H1 (cell line): ENCODE measurements at regions not wholly inside any gene's neighbourhood (a gene's known extent, or its start where the extent isn't known, plus 50 kb on each side); places are given as distances from the start of the nearest gene placed in this dataset.

Experiments
- CTCF ChIA-PET: fragments of 300-600 bp; sonication (Branson Sonifier 250); formaldehyde crosslinking; loops from one replicate; lab custom pipeline; 2021; ENCODE audit not compliant: partially characterized antibody; lab: Charles Lee
- POLR2A ChIA-PET: fragments of 300-600 bp; sonication (Branson Sonifier 250); formaldehyde crosslinking; loops from one replicate; lab custom pipeline; 2021; ENCODE audit warnings: inconsistent platforms; ENCODE audit not compliant: partially characterized antibody; lab: Charles Lee
- DNase-seq, 2 experiments: peaks; one replicate each; pipeline versions ENCODE4 v3.0.0 to v3.0.0-alpha.2; 2010 to 2022; ENCODE audit warnings: low spot score in 2 of 2, low read depth in 1 of 2, mixed read lengths in 1 of 2
- FAIRE-seq: peaks from 2 replicates; lab custom pipeline; 2011; peaks lifted over from hg19 to GRCh38; lab: Jason Lieb, UNC
- H2AFZ ChIP-seq: 2 replicates; pipeline ENCODE4 v1.8.1; 2012; ENCODE audit warnings: low read length, inconsistent platforms
- H2AK5ac ChIP-seq: 2 replicates; pipeline ENCODE4 v1.6.1; 2013; ENCODE audit warnings: low read depth, low read length
- H2BK120ac ChIP-seq: replicated peaks from 2 replicates; pipeline ENCODE3; 2013; ENCODE audit warnings: low read depth, low read length, inconsistent platforms
- H2BK12ac ChIP-seq: 2 replicates; pipeline ENCODE4 v1.6.1; 2013; ENCODE audit warnings: low read depth, low read length
- H2BK15ac ChIP-seq: 2 replicates; pipeline ENCODE4 v1.6.1; 2013; ENCODE audit warnings: low read length
- H2BK20ac ChIP-seq: 2 replicates; pipeline ENCODE4 v1.6.1; 2013; ENCODE audit warnings: low read length
- H2BK5ac ChIP-seq: 2 replicates; pipeline ENCODE4 v1.6.1; 2013; ENCODE audit warnings: low read depth, low read length
- H3K14ac ChIP-seq: 2 replicates; pipeline ENCODE4 v1.6.1; 2013; ENCODE audit warnings: inconsistent platforms; ENCODE audit not compliant: insufficient read length
- H3K18ac ChIP-seq: 2 replicates; pipeline ENCODE4 v1.6.1; 2013; ENCODE audit warnings: low read length; ENCODE audit errors: extremely low read depth
- H3K23ac ChIP-seq: 2 replicates; pipeline ENCODE4 v1.6.1; 2013; ENCODE audit warnings: inconsistent platforms; ENCODE audit not compliant: insufficient read length
- H3K23me2 ChIP-seq: 2 replicates; pipeline ENCODE4 v1.6.1; 2013; ENCODE audit warnings: low read depth, low read length
- H3K27ac ChIP-seq: 2 replicates; pipeline ENCODE4 v1.6.1; 2011; ENCODE audit warnings: low read depth, low read length, inconsistent platforms
- H3K27me3 ChIP-seq, 4 experiments: replicated peaks in 1 of 4; 1 replicate in 1 of 4; 2 replicates in 3 of 4; pipeline versions ENCODE4 v1.6.1 to v1.8.1; 2011 to 2013; ENCODE audit warnings: low read length in 3 of 4, mild to moderate bottlenecking in 3 of 4, inconsistent platforms in 2 of 4, mixed read lengths in 2 of 4, moderate library complexity in 1 of 4; ENCODE audit not compliant: control insufficient read depth in 3 of 4, insufficient read depth in 3 of 4; ENCODE audit errors: extremely low read depth in 1 of 4
- H3K36me3 ChIP-seq, 4 experiments: 2 replicates each; pipeline versions ENCODE4 v1.6.1 to v1.8.1; 2011 to 2013; ENCODE audit warnings: mild to moderate bottlenecking in 4 of 4, low read length in 3 of 4, moderate library complexity in 2 of 4, control low read depth in 1 of 4, inconsistent platforms in 1 of 4; ENCODE audit not compliant: insufficient read depth in 4 of 4, control insufficient read depth in 2 of 4
- H3K4ac ChIP-seq: replicated peaks from 2 replicates; pipeline ENCODE3; 2013; ENCODE audit warnings: low read length, low read depth, mixed read lengths, inconsistent platforms; ENCODE audit not compliant: insufficient read length
- H3K4me1 ChIP-seq, 4 experiments: replicated peaks in 1 of 4; 1 replicate in 1 of 4; 2 replicates in 3 of 4; pipeline versions ENCODE4 v1.6.1 to v1.8.1; 2011 to 2013; ENCODE audit warnings: low read length in 3 of 4, inconsistent platforms in 2 of 4, mixed read lengths in 1 of 4; ENCODE audit not compliant: insufficient read depth in 4 of 4, control insufficient read depth in 3 of 4
- H3K4me2 ChIP-seq, 2 experiments: 2 replicates each; pipeline versions ENCODE4 v1.6.1 to v1.8.1; 2011 to 2013; ENCODE audit warnings: low read depth in 2 of 2, low read length in 2 of 2, control low read depth in 1 of 2, inconsistent platforms in 1 of 2, mild to moderate bottlenecking in 1 of 2; ENCODE audit not compliant: insufficient read depth in 1 of 2
- H3K4me3 ChIP-seq, 4 experiments: fragments of 200-600, 300-600 bp in 1 of 4; sonication (generic), shearing (Covaris generic), sonication (Bioruptor Twin) in 1 of 4; 2 replicates each; pipeline versions ENCODE4 v1.5.1 to v1.8.1; 2011 to 2016; ENCODE audit warnings: low read length in 4 of 4, low read depth in 3 of 4, control low read depth in 2 of 4, inconsistent platforms in 2 of 4, mild to moderate bottlenecking in 2 of 4, mixed read lengths in 1 of 4, moderate library complexity in 1 of 4; ENCODE audit not compliant: insufficient read depth in 2 of 4; ENCODE audit errors: extremely low read depth in 1 of 4
- H3K56ac ChIP-seq: replicated peaks from 2 replicates; pipeline ENCODE3; 2013; ENCODE audit warnings: low read depth, mild to moderate bottlenecking, mixed read lengths, low read length, inconsistent platforms; ENCODE audit not compliant: insufficient read length
- H3K79me1 ChIP-seq: 2 replicates; pipeline ENCODE4 v1.6.1; 2013; ENCODE audit warnings: low read depth, low read length, control low read depth
- H3K79me2 ChIP-seq, 2 experiments: 2 replicates each; pipeline versions ENCODE4 v1.6.1 to v1.8.1; 2012 to 2013; ENCODE audit warnings: low read length in 2 of 2, mild to moderate bottlenecking in 2 of 2, inconsistent platforms in 1 of 2; ENCODE audit not compliant: insufficient read depth in 2 of 2, control insufficient read depth in 1 of 2
- H3K9ac ChIP-seq, 4 experiments: replicated peaks in 1 of 4; 1 replicate in 1 of 4; 2 replicates in 3 of 4; pipeline versions ENCODE4 v1.6.1 to v1.8.1; 2011 to 2013; ENCODE audit warnings: low read depth in 3 of 4, low read length in 3 of 4, control low read depth in 2 of 4, mild to moderate bottlenecking in 2 of 4, moderate library complexity in 2 of 4, inconsistent platforms in 1 of 4; ENCODE audit errors: extremely low read depth in 1 of 4
- H3K9me3 ChIP-seq, 2 experiments: 2 replicates each; pipeline versions ENCODE4 v1.6.1 to v1.8.1; 2012 to 2013; ENCODE audit warnings: mild to moderate bottlenecking in 2 of 2, moderate library complexity in 2 of 2, control low read depth in 1 of 2, inconsistent platforms in 1 of 2, low read depth in 1 of 2, low read length in 1 of 2, mixed read lengths in 1 of 2; ENCODE audit not compliant: insufficient read depth in 2 of 2
- H4K20me1 ChIP-seq, 2 experiments: replicated peaks in 1 of 2; 2 replicates each; pipeline versions ENCODE3 to v1.8.1; 2011 to 2013; ENCODE audit warnings: inconsistent platforms in 2 of 2, low read length in 2 of 2, mild to moderate bottlenecking in 1 of 2; ENCODE audit not compliant: insufficient read depth in 2 of 2, control insufficient read depth in 1 of 2
- H4K5ac ChIP-seq: 2 replicates; pipeline ENCODE4 v1.6.1; 2013; ENCODE audit warnings: low read length, low read depth, mixed read lengths, inconsistent platforms; ENCODE audit not compliant: insufficient read length
- H4K8ac ChIP-seq: 2 replicates; pipeline ENCODE4 v1.8.0; 2013; ENCODE audit warnings: mild to moderate bottlenecking, moderate library complexity, low read length, inconsistent platforms; ENCODE audit not compliant: insufficient read depth; ENCODE audit errors: extremely low read depth
- H4K91ac ChIP-seq: replicated peaks from 2 replicates; pipeline ENCODE3; 2013; ENCODE audit warnings: low read length, mixed read lengths, inconsistent platforms; ENCODE audit not compliant: insufficient read length
- CEBPB ChIP-seq: IDR thresholded peaks from 2 replicates; pipeline ENCODE4 v1.6.1; 2012; ENCODE audit warnings: low read depth, low read length
- CHD2 ChIP-seq: IDR thresholded peaks from 2 replicates; pipeline ENCODE4 v1.6.1; 2012; ENCODE audit warnings: low read length, improper control_type of control experiment
- CREB1 ChIP-seq: IDR thresholded peaks from 2 replicates; pipeline ENCODE4 v1.6.1; 2012; ENCODE audit warnings: inconsistent platforms
- E2F6 ChIP-seq: IDR thresholded peaks from 2 replicates; pipeline ENCODE4 v1.6.1; 2012; ENCODE audit warnings: inconsistent platforms
- FOSL1 ChIP-seq: IDR thresholded peaks from 2 replicates; pipeline ENCODE4 v1.6.1; 2011; ENCODE audit warnings: mild to moderate bottlenecking, low read depth, low read length, moderate library complexity; ENCODE audit not compliant: insufficient read depth
- GABPA ChIP-seq: IDR thresholded peaks from 2 replicates; pipeline ENCODE4 v1.6.1; 2011; ENCODE audit warnings: mild to moderate bottlenecking, low read length, moderate library complexity, borderline replicate concordance; ENCODE audit not compliant: insufficient read depth
- JUN ChIP-seq: IDR thresholded peaks from 2 replicates; pipeline ENCODE4 v1.6.1; 2011; ENCODE audit warnings: low read depth, mild to moderate bottlenecking, improper control_type of control experiment, low read length
- POLR2A ChIP-seq, 2 experiments: IDR thresholded peaks; 1 replicate in 1 of 2; 2 replicates in 1 of 2; pipeline ENCODE4 v1.6.1; 2011; ENCODE audit warnings: low read depth in 2 of 2, low read length in 2 of 2, mild to moderate bottlenecking in 2 of 2; ENCODE audit errors: control extremely low read depth in 1 of 2
- RAD21 ChIP-seq, 2 experiments: IDR thresholded peaks in 1 of 2; conservative IDR thresholded peaks in 1 of 2; 2 replicates each; pipeline ENCODE4 v1.6.1; 2011; ENCODE audit warnings: low read depth in 2 of 2, low read length in 2 of 2, improper control_type of control experiment in 1 of 2, inconsistent platforms in 1 of 2, mild to moderate bottlenecking in 1 of 2, moderate library complexity in 1 of 2
- RNF2 ChIP-seq: fragments of 200-900, 300-1000 bp; sonication (generic); IDR thresholded peaks from 2 replicates; pipeline ENCODE4 v1.7.1; 2016; ENCODE audit warnings: borderline replicate concordance, low read depth, mild to moderate bottlenecking, antibody characterized with exemption, low read length; ENCODE audit not compliant: poor library complexity, severe bottlenecking; ENCODE audit errors: missing control alignments
- TAF1 ChIP-seq: IDR thresholded peaks from 2 replicates; pipeline ENCODE4 v1.6.1; 2011; ENCODE audit warnings: mild to moderate bottlenecking, low read depth, low read length
- TBP ChIP-seq: IDR thresholded peaks from 2 replicates; pipeline ENCODE4 v1.6.1; 2011; ENCODE audit warnings: low read depth, low read length, improper control_type of control experiment
- TCF12 ChIP-seq: IDR thresholded peaks from 2 replicates; pipeline ENCODE4 v1.6.1; 2011; ENCODE audit warnings: low read depth, mild to moderate bottlenecking, low read length
- WGBS, 2 experiments: shearing (Covaris generic) in 1 of 2; methylation state at CpG; one replicate each; pipeline versions ENCODE4 v1.1.6 to v1.1.7; 2013 to 2015; ENCODE audit warnings: low lambda C conversion rate in 2 of 2, mixed read lengths in 2 of 2, inconsistent platforms in 1 of 2, low coverage in 1 of 2, missing lambda C conversion rate in 1 of 2; ENCODE audit not compliant: insufficient replicate concordance in 2 of 2, insufficient coverage in 1 of 2, insufficient read length in 1 of 2; ENCODE audit errors: extremely low coverage in 1 of 2, missing lambda C conversion rate in 1 of 2; 5-methylcytosine and 5-hydroxymethylcytosine counted together
- TF ChIP-seq, protein P1 (sequence below): IDR thresholded peaks from 2 replicates; pipeline ENCODE4 v1.6.1; 2011; ENCODE audit warnings: low read length, improper control_type of control experiment

DNA sequence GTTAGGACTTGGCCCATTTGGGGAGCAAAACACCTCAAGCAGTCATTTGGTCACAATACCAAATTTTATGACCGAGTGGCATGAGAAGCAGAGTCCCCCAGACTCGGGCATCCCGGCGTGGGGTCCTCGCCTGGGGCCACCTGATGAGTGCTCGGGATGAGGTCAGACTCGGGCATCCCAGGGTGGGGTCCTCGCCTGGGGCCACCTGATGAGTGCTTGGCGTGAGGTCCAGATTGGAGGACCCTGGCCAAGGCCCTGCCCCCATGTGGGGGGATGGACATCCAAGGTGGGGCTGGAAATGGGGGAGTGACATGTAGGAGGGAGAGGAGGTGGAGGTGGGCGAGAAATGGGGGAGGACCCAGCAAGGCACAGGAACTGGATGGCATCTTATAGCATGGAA is 56.1 kb upstream of the CST7 start:
- Histone ChIP-seq H3K9me3 (peaks cover 0 to 6% of the 10 kb centered on the region in 2 experiments; a peak in 1 of 4 replicates), H3K23ac (no peak overlapping the region), H3K4ac (no peak overlapping the region), H3K27me3 (no peaks in the 10 kb centered on the region; a peak in 1 of 7 replicates), H3K79me1 (no peaks in the 10 kb centered on the region), H3K36me3 (no peaks in the 10 kb centered on the region), H4K8ac (no peak overlapping the region), H4K20me1 (no peaks in the 10 kb centered on the region), H2AFZ (no peak overlapping the region), H2AK5ac (no peak overlapping the region), H2BK5ac (no peak overlapping the region), H3K4me2 (no peak overlapping the region), H3K23me2 (no peaks in the 10 kb centered on the region), H3K4me3 (no peak overlapping the region), H2BK20ac (no peak overlapping the region)
- no peak for TF ChIP-seq CHD2
- TF ChIP-seq FOSL1: no peak
- no peak for TF ChIP-seq RNF2
- TF ChIP-seq JUN: no peak
- no peak for TF ChIP-seq E2F6
- TF ChIP-seq GABPA: no peak
- TF ChIP-seq CREB1: no peak
- no peak for TF ChIP-seq TCF12
- no peak for TF ChIP-seq TBP
- no peak for TF ChIP-seq CEBPB
- TF ChIP-seq, protein P1, sequence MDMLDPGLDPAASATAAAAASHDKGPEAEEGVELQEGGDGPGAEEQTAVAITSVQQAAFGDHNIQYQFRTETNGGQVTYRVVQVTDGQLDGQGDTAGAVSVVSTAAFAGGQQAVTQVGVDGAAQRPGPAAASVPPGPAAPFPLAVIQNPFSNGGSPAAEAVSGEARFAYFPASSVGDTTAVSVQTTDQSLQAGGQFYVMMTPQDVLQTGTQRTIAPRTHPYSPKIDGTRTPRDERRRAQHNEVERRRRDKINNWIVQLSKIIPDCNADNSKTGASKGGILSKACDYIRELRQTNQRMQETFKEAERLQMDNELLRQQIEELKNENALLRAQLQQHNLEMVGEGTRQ: no peak
- no peak for TF ChIP-seq TAF1
- TF ChIP-seq POLR2A (IDR thresholded peaks at IDR 0.05; ENCODE audit: control extremely low read depth in 1 of 2, low read depth in 2 of 2, low read length in 2 of 2): no peak
- no peak for TF ChIP-seq RAD21 (IDR thresholded peaks at IDR 0.05 in 1 of 2, conservative IDR thresholded peaks at IDR 0.05 in 1 of 2; ENCODE audit: low read depth in 2 of 2, low read length in 2 of 2)
- TF ChIP-seq, all 59 proteins: peak for 0
- H3K27ac ChIP-seq: no peak overlapping the region
- H2BK15ac ChIP-seq: no peak overlapping the region
- DNase-seq (no peak), FAIRE-seq (no peak)
- no peak overlapping the region for H3K18ac ChIP-seq
- ChIA-PET POLR2A (no interaction called here), CTCF (no interaction called here)
- WGBS, 2 experiments: 85% methylated on average over 10 of the region's 10 CpGs; no CpG with 5 or more reads in 1 of the 2 experiments
- no peak overlapping the region for H3K56ac ChIP-seq
- no peaks in the 10 kb centered on the region for H3K4me1 ChIP-seq
- no peak overlapping the region for H4K5ac ChIP-seq
- H3K14ac ChIP-seq: no peak overlapping the region
- no peak overlapping the region for H2BK12ac ChIP-seq
- no peak overlapping the region; a peak in 1 of 7 replicates for H3K9ac ChIP-seq
- no peak overlapping the region for H2BK120ac ChIP-seq
- H4K91ac ChIP-seq: no peak overlapping the region
- H3K79me2 ChIP-seq: no peaks in the 10 kb centered on the region
